OCI-LY1 (cell line): ENCODE measurements at regions not wholly inside any gene's neighbourhood (a gene's known extent, or its start where the extent isn't known, plus 50 kb on each side); places are given as distances from the start of the nearest gene placed in this dataset.

Source experiments
- H2AFZ ChIP-seq: fragments of 200-600 bp; sonication (generic), shearing (Covaris generic); 2 replicates; pipeline ENCODE4 v1.6.0; 2014; ENCODE audit warnings: antibody characterized with exemption, mild to moderate bottlenecking, low read length
- H3F3A ChIP-seq: fragments of 200-600 bp; sonication (generic), shearing (Covaris generic); 2 replicates; pipeline ENCODE4 v1.6.0; 2014; ENCODE audit warnings: mild to moderate bottlenecking, antibody characterized with exemption, low read length, moderate library complexity; ENCODE audit not compliant: insufficient read depth
- H3K27ac ChIP-seq: fragments of 200-600 bp; sonication (generic); 2 replicates; pipeline ENCODE4 v1.5.1; 2014; ENCODE audit warnings: low read length, mixed run types, mild to moderate bottlenecking, low read depth; ENCODE audit not compliant: poor library complexity, severe bottlenecking
- H3K27me3 ChIP-seq: fragments of 200-600 bp; sonication (generic); 2 replicates; pipeline ENCODE4 v1.6.0; 2014; ENCODE audit warnings: antibody characterized with exemption, mild to moderate bottlenecking, low read length, moderate library complexity; ENCODE audit not compliant: insufficient read depth
- H3K36me3 ChIP-seq: fragments of 200-600 bp; sonication (generic); 2 replicates; pipeline ENCODE4 v1.6.1; 2014; ENCODE audit warnings: mild to moderate bottlenecking, antibody characterized with exemption, low read length, moderate library complexity, mixed read lengths; ENCODE audit not compliant: insufficient read depth
- H3K4me1 ChIP-seq: fragments of 200-600 bp; sonication (generic); 2 replicates; pipeline ENCODE4 v1.5.1; 2014; ENCODE audit warnings: mild to moderate bottlenecking, low read length, moderate library complexity; ENCODE audit not compliant: insufficient read depth, severe bottlenecking
- H3K4me2 ChIP-seq: fragments of 200-600 bp; sonication (generic), shearing (Covaris generic); 2 replicates; pipeline ENCODE4 v1.6.1; 2014; ENCODE audit warnings: low read length
- H3K4me3 ChIP-seq: fragments of 200-600 bp; sonication (generic); 2 replicates; pipeline ENCODE4 v1.5.1; 2014; ENCODE audit warnings: low read length, low read depth, mild to moderate bottlenecking, mixed read lengths; ENCODE audit not compliant: poor library complexity, severe bottlenecking
- H3K79me2 ChIP-seq: fragments of 200-600 bp; shearing (Covaris generic); 2 replicates; pipeline ENCODE4 v1.6.1; 2016; ENCODE audit warnings: mixed run types, low read length, mixed read lengths; ENCODE audit not compliant: insufficient read depth
- H3K9ac ChIP-seq: fragments of 200-600 bp; sonication (generic), shearing (Covaris generic); 2 replicates; pipeline ENCODE4 v1.6.1; 2014; ENCODE audit warnings: mild to moderate bottlenecking, low read length, mixed read lengths
- H3K9me2 ChIP-seq: fragments of 200-600 bp; sonication (generic), shearing (Covaris generic); 2 replicates; pipeline ENCODE4 v1.6.1; 2014; ENCODE audit warnings: low read depth, mild to moderate bottlenecking, low read length, mixed read lengths
- H3K9me3 ChIP-seq: fragments of 200-600 bp; shearing (Covaris generic); 2 replicates; pipeline ENCODE4 v1.6.1; 2014; ENCODE audit warnings: low read length, mixed read lengths
- H4K20me1 ChIP-seq: fragments of 200-600 bp; sonication (generic), shearing (Covaris generic); 2 replicates; pipeline ENCODE4 v1.6.0; 2016; ENCODE audit warnings: mild to moderate bottlenecking, low read length; ENCODE audit not compliant: insufficient read depth
- CTCF ChIP-seq: fragments of 200-600 bp; sonication (generic), shearing (Covaris generic); IDR thresholded peaks from 2 replicates; pipeline ENCODE4 v1.5.1; 2017; ENCODE audit warnings: mild to moderate bottlenecking, antibody characterized with exemption, low read length, moderate library complexity, mixed read lengths
- EZH2 ChIP-seq: fragments of 200-600 bp; sonication (generic), shearing (Covaris generic); IDR thresholded peaks from 2 replicates; pipeline ENCODE4 v1.8.0; 2017; ENCODE audit warnings: borderline replicate concordance, mixed run types, mild to moderate bottlenecking, antibody characterized with exemption, low read length, moderate library complexity, mixed read lengths

- Histone ChIP-seq H3K4me1 (no peaks in the 10 kb centered on the region), H3F3A (no peaks in the 10 kb centered on the region), H3K9me3 (no peaks in the 10 kb centered on the region), H3K27ac (no peak overlapping the region), H3K9ac (no peak overlapping the region), H4K20me1 (no peaks in the 10 kb centered on the region), H3K4me2 (no peak overlapping the region), H3K36me3 (no peaks in the 10 kb centered on the region), H3K79me2 (no peaks in the 10 kb centered on the region), H3K27me3 (peaks cover 5% of the 10 kb centered on the region; the same call in 1 of the 2 replicates), H3K9me2 (no peaks in the 10 kb centered on the region), H2AFZ (no peak overlapping the region), H3K4me3 (no peak overlapping the region)
- no peak for TF ChIP-seq EZH2
- no peak for TF ChIP-seq CTCF
Measured at GRCh38 chr17:77572851-77573250, 385.7 kb upstream of the TNRC6C start.

GRCh38 chr17:77577491-77577890, 381.0 kb upstream of the TNRC6C start:
- H3K9me2 ChIP-seq, result no peaks in the 10 kb centered on the region
- no peaks in the 10 kb centered on the region for H4K20me1 ChIP-seq
- H3K9me3 ChIP-seq, result no peaks in the 10 kb centered on the region
- no peak for TF ChIP-seq EZH2
- no peak for TF ChIP-seq CTCF
- peaks cover 5% of the 10 kb centered on the region; the same call in 1 of the 2 replicates for H3K27me3 ChIP-seq
- H3K4me3 ChIP-seq, result no peak overlapping the region
- H3K4me2 ChIP-seq, result no peak overlapping the region
- H3K79me2 ChIP-seq, result no peaks in the 10 kb centered on the region
- H3K36me3 ChIP-seq, result no peaks in the 10 kb centered on the region
- H3K4me1 ChIP-seq, result no peaks in the 10 kb centered on the region
- H3K9ac ChIP-seq, result no peak overlapping the region
- H2AFZ ChIP-seq, result no peak overlapping the region
- no peak overlapping the region for H3K27ac ChIP-seq
- no peaks in the 10 kb centered on the region for H3F3A ChIP-seq

GRCh38 chr17:77579131-77579530, 379.4 kb upstream of the TNRC6C start:
- no peaks in the 10 kb centered on the region for H4K20me1 ChIP-seq
- no peaks in the 10 kb centered on the region for H3K4me1 ChIP-seq
- no peaks in the 10 kb centered on the region for H3K9me2 ChIP-seq
- H3F3A ChIP-seq, result no peaks in the 10 kb centered on the region
- H3K79me2 ChIP-seq, result no peaks in the 10 kb centered on the region
- H3K27ac ChIP-seq, result no peak overlapping the region
- TF ChIP-seq CTCF (no peak), EZH2 (no peak)
- H3K36me3 ChIP-seq, result no peaks in the 10 kb centered on the region
- H3K4me3 ChIP-seq, result no peak overlapping the region
- no peaks in the 10 kb centered on the region for H3K9me3 ChIP-seq
- H3K27me3 ChIP-seq, result 0 out of 2 replicates have a peak, but pooled peaks cover 5% of the 10 kb centered on the region
- H3K9ac ChIP-seq, result no peak overlapping the region
- no peak overlapping the region for H2AFZ ChIP-seq
- no peak overlapping the region for H3K4me2 ChIP-seq
